Suprapubic skin (tissue), 3 donors: ENCODE measurements at regions not wholly inside any gene's neighbourhood (a gene's known extent, or its start where the extent isn't known, plus 50 kb on each side); places are given as distances from the start of the nearest gene placed in this dataset.

ENCODE experiments used
- POLR2A ChIP-seq, 2 donors: fragments of 450-650 bp; IDR thresholded peaks; one replicate each; pipeline ENCODE4 v1.6.1; 2017; ENCODE audit warnings: antibody characterized with exemption in 2 of 2, mild to moderate bottlenecking in 2 of 2, moderate library complexity in 2 of 2
- TF ChIP-seq, protein P1 (sequence below), 2 donors: fragments of 200-600 bp in 1 of 2; fragments of 450-650 bp in 1 of 2; sonication (generic) in 1 of 2; IDR thresholded peaks; one replicate each; pipeline ENCODE4 v1.5.1; 2016 to 2019; ENCODE audit warnings: antibody characterized with exemption in 2 of 2, mild to moderate bottlenecking in 1 of 2, moderate library complexity in 1 of 2

DNA sequence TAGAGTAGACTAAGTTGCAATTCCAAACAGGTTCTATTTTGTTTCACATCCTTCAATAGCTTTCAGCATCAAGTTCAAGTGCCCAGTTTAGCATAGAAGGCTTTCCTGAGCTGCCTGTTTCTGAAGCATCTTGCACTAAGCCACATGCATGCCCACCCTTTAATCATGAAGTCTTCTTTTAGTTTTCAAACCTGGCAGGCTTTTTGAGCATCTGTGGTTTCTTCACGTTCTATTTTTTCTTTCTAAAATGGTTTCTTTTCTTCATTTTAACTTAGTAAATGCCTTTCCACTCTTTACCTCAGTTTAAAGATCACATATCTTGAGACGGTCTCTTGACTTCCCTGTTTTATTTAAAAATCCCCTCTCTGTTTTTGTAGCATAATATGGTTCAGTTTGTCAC, 360.1 kb downstream of the MAN2A1 start:
- TF ChIP-seq, protein P1, sequence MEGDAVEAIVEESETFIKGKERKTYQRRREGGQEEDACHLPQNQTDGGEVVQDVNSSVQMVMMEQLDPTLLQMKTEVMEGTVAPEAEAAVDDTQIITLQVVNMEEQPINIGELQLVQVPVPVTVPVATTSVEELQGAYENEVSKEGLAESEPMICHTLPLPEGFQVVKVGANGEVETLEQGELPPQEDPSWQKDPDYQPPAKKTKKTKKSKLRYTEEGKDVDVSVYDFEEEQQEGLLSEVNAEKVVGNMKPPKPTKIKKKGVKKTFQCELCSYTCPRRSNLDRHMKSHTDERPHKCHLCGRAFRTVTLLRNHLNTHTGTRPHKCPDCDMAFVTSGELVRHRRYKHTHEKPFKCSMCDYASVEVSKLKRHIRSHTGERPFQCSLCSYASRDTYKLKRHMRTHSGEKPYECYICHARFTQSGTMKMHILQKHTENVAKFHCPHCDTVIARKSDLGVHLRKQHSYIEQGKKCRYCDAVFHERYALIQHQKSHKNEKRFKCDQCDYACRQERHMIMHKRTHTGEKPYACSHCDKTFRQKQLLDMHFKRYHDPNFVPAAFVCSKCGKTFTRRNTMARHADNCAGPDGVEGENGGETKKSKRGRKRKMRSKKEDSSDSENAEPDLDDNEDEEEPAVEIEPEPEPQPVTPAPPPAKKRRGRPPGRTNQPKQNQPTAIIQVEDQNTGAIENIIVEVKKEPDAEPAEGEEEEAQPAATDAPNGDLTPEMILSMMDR (IDR thresholded peaks at IDR 0.05): no peak
- TF ChIP-seq POLR2A (IDR thresholded peaks at IDR 0.05): no peak
